ENCODE measurements at regions not wholly inside any gene's neighbourhood (a gene's known extent, or its start where the extent isn't known, plus 50 kb on each side); places are given as distances from the start of the nearest gene placed in this dataset.

DNA sequence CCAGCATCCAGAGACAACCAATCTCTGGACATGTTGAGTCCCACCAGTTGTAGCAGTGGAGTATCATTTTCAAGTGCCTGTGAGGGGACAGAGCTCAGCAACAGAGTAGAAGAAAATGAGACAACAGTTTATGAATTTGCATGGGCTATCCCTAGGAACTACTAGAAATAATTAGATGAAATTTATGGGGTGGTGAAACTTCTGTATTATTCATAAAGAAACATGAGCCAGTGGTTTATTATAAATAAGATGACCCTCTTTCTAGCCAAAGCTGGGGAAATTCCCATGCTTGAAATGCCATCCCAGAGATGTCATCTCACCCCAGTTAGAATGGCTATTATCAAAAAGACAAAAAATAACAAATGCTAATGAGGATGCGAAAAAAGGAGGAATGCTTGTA, 55.1 kb upstream of the ITGB8 start:
- TF ChIP-seq, protein P1, sequence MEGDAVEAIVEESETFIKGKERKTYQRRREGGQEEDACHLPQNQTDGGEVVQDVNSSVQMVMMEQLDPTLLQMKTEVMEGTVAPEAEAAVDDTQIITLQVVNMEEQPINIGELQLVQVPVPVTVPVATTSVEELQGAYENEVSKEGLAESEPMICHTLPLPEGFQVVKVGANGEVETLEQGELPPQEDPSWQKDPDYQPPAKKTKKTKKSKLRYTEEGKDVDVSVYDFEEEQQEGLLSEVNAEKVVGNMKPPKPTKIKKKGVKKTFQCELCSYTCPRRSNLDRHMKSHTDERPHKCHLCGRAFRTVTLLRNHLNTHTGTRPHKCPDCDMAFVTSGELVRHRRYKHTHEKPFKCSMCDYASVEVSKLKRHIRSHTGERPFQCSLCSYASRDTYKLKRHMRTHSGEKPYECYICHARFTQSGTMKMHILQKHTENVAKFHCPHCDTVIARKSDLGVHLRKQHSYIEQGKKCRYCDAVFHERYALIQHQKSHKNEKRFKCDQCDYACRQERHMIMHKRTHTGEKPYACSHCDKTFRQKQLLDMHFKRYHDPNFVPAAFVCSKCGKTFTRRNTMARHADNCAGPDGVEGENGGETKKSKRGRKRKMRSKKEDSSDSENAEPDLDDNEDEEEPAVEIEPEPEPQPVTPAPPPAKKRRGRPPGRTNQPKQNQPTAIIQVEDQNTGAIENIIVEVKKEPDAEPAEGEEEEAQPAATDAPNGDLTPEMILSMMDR (IDR thresholded peaks at IDR 0.05) = no peak
- TF ChIP-seq EZH2 (IDR thresholded peaks at IDR 0.05) = no peak

Data from neural progenitor cell (in vitro differentiated cells).